Neural cell (in vitro differentiated cells): ENCODE measurements at regions not wholly inside any gene's neighbourhood (a gene's known extent, or its start where the extent isn't known, plus 50 kb on each side); places are given as distances from the start of the nearest gene placed in this dataset.

Source experiments
- H2AFZ ChIP-seq: fragments of 200-600, 300-800 bp; sonication (generic), shearing (Covaris generic); 2 replicates; pipeline ENCODE4 v1.6.0; 2014; ENCODE audit warnings: low read depth, mild to moderate bottlenecking, antibody characterized with exemption, low read length, moderate library complexity
- H3F3A ChIP-seq: fragments of 200-600 bp; shearing (Covaris generic); 2 replicates; pipeline ENCODE4 v1.6.1; 2016; ENCODE audit warnings: mild to moderate bottlenecking, moderate library complexity, mixed read lengths, antibody characterized with exemption, low read length; ENCODE audit not compliant: insufficient read depth, poor library complexity, severe bottlenecking
- H3K27ac ChIP-seq: fragments of 200-600, 300-800 bp; sonication (generic), shearing (Covaris generic); 2 replicates; pipeline ENCODE4 v1.5.1; 2014; ENCODE audit warnings: mild to moderate bottlenecking, low read length, moderate library complexity
- H3K27me3 ChIP-seq: fragments of 300-800, 200-600 bp; sonication (generic), shearing (Covaris generic); 2 replicates; pipeline ENCODE4 v1.6.0; 2014; ENCODE audit warnings: mild to moderate bottlenecking, low read depth, low read length, moderate library complexity; ENCODE audit not compliant: insufficient read depth
- H3K36me3 ChIP-seq: fragments of 300-800, 200-600 bp; sonication (generic), shearing (Covaris generic); 2 replicates; pipeline ENCODE4 v1.5.1; 2014; ENCODE audit warnings: mild to moderate bottlenecking, antibody characterized with exemption, low read length, moderate library complexity; ENCODE audit not compliant: insufficient read depth
- H3K4me2 ChIP-seq: fragments of 300-800, 200-600 bp; sonication (generic), shearing (Covaris generic); 2 replicates; pipeline ENCODE4 v1.6.0; 2014; ENCODE audit warnings: mild to moderate bottlenecking, low read length
- H3K4me3 ChIP-seq: fragments of 300-800, 200-600 bp; sonication (generic), shearing (Covaris generic); 2 replicates; pipeline ENCODE4 v1.5.1; 2014; ENCODE audit warnings: mild to moderate bottlenecking, low read length, moderate library complexity
- H3K79me2 ChIP-seq: fragments of 200-600 bp; shearing (Covaris generic); replicated peaks from 2 replicates; pipeline ENCODE4 v1.6.0; 2014; ENCODE audit warnings: mild to moderate bottlenecking, low read length, moderate library complexity; ENCODE audit not compliant: insufficient read depth
- H3K9ac ChIP-seq: fragments of 300-800, 200-600 bp; sonication (generic), shearing (Covaris generic); 2 replicates; pipeline ENCODE4 v1.6.1; 2016; ENCODE audit warnings: mild to moderate bottlenecking, low read length, mixed read lengths
- H3K9me2 ChIP-seq: fragments of 200-600 bp; shearing (Covaris generic); 2 replicates; pipeline ENCODE4 v1.6.1; 2016; ENCODE audit warnings: mild to moderate bottlenecking, low read length, mixed read lengths; ENCODE audit not compliant: insufficient read depth
- H3K9me3 ChIP-seq: fragments of 200-600, 300-800 bp; sonication (generic), shearing (Covaris generic); 2 replicates; pipeline ENCODE4 v1.6.1; 2016; ENCODE audit warnings: mild to moderate bottlenecking, mixed run types, low read length, moderate library complexity, mixed read lengths
- H4K20me1 ChIP-seq: fragments of 200-600 bp; shearing (Covaris generic); 2 replicates; pipeline ENCODE4 v1.6.1; 2016; ENCODE audit warnings: mild to moderate bottlenecking, mixed run types; ENCODE audit not compliant: insufficient read depth
- CTCF ChIP-seq: fragments of 450-650 bp; IDR thresholded peaks from 2 replicates; pipeline ENCODE4 v1.5.1; 2014; ENCODE audit warnings: antibody characterized with exemption, mild to moderate bottlenecking, moderate library complexity; ENCODE audit not compliant: poor library complexity, severe bottlenecking
- EP300 ChIP-seq: fragments of 450-650 bp; conservative IDR thresholded peaks from 2 replicates; pipeline ENCODE4 v1.6.1; 2014; ENCODE audit warnings: antibody characterized with exemption, mild to moderate bottlenecking, moderate library complexity; ENCODE audit not compliant: poor library complexity, severe bottlenecking
- EZH2 ChIP-seq: fragments of 200-600, 300-800 bp; shearing (Covaris generic), sonication (generic); IDR thresholded peaks from 2 replicates; pipeline ENCODE4 v1.6.1; 2014; ENCODE audit warnings: antibody characterized with exemption, low read length, borderline replicate concordance, mild to moderate bottlenecking; ENCODE audit not compliant: insufficient read depth, poor library complexity, severe bottlenecking
- MXI1 ChIP-seq: fragments of 450-650 bp; conservative IDR thresholded peaks from 2 replicates; pipeline ENCODE4 v1.6.1; 2014; ENCODE audit warnings: antibody characterized with exemption, mild to moderate bottlenecking; ENCODE audit not compliant: poor library complexity, severe bottlenecking
- POLR2AphosphoS5 ChIP-seq: IDR thresholded peaks from 2 replicates; pipeline ENCODE4 v1.6.1; 2012
- RAD21 ChIP-seq: fragments of 450-650 bp; conservative IDR thresholded peaks from 2 replicates; pipeline ENCODE4 v1.6.1; 2014; ENCODE audit warnings: antibody characterized with exemption, mild to moderate bottlenecking, moderate library complexity
- REST ChIP-seq: IDR thresholded peaks from 2 replicates; pipeline ENCODE4 v1.6.1; 2012; ENCODE audit warnings: borderline replicate concordance
- SMC3 ChIP-seq: fragments of 450-650 bp; conservative IDR thresholded peaks from 2 replicates; pipeline ENCODE4 v1.6.1; 2014; ENCODE audit warnings: antibody characterized with exemption, mild to moderate bottlenecking, moderate library complexity; ENCODE audit not compliant: poor library complexity
- TAF1 ChIP-seq: IDR thresholded peaks from 2 replicates; pipeline ENCODE4 v1.6.1; 2012; ENCODE audit warnings: low read depth

DNA sequence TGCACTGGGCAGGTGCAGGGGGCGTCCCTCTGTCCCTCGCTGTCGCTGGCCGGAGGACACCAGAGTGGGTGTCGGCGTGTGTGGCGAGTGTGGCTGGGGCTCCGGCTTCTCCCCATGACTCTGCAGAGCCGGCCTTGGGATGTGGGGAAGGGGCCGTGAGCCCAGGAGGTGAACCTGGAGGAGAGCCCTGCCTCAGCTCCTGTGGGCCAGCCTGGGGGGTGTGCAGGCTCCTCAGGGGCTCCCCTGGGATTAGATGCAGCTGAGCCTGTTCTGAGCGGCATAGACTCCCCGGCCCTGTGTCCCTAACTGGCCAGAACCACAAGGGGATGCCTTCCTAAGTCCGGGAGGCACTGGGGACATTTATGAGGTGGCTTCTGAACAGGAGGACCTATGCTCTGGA, 73.2 kb upstream of the GATA5 start:
- no peaks in the 10 kb centered on the region for H3K79me2 ChIP-seq
- no peaks in the 10 kb centered on the region for H3K9me3 ChIP-seq
- peaks cover 26% of the 10 kb centered on the region for H3K27me3 ChIP-seq
- H3K27ac ChIP-seq = no peak overlapping the region
- H3K36me3 ChIP-seq = no peaks in the 10 kb centered on the region
- H3K4me2 ChIP-seq = no peak overlapping the region
- no peak overlapping the region for H3K4me3 ChIP-seq
- no peak overlapping the region for H2AFZ ChIP-seq
- no peaks in the 10 kb centered on the region for H4K20me1 ChIP-seq
- H3F3A ChIP-seq = no peaks in the 10 kb centered on the region
- no peaks in the 10 kb centered on the region for H3K9me2 ChIP-seq
- no peak overlapping the region for H3K9ac ChIP-seq
- TF ChIP-seq EZH2 (no peak), RAD21 (no peak), SMC3 (no peak), REST (no peak), MXI1 (no peak), TAF1 (no peak), POLR2AphosphoS5 (no peak), EP300 (no peak), CTCF (no peak)

DNA sequence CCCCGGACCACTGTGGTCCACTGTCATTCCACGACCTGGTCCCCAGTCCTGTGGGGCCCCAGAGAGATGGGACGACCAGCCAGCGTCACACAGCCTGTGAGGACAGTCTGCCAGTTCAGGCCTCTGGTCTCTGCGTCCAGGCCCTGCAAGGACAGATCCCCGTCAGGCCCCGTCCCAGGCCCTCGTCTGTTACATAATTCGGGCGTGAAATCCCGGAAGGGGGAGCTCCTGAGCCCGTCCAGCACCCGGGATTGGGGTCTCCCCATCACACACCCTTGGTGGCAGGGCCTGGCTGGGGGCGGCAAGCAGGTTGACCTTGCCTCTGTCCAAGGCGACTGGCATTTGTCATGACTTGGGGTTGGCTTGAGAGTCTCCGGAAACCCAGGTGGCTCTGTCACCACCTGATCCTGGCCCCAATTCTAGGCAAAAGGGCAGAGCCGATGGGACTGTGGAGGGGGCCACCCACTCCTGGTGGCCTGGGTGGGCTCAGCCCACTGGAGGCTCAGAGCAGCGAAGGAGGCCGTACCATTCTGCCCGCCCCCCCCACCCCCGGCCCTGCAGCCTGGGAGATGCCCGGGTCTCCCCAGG, 73.8 kb upstream of the GATA5 start:
- Histone ChIP-seq H3K27ac (no peak overlapping the region), H3K9me2 (no peaks in the 10 kb centered on the region), H3K9me3 (no peaks in the 10 kb centered on the region), H3K9ac (no peak overlapping the region), H2AFZ (no peak overlapping the region), H3K36me3 (no peaks in the 10 kb centered on the region), H3K27me3 (peaks cover 26% of the 10 kb centered on the region), H3K4me2 (no peak overlapping the region), H3F3A (no peaks in the 10 kb centered on the region), H4K20me1 (no peaks in the 10 kb centered on the region), H3K79me2 (no peaks in the 10 kb centered on the region), H3K4me3 (no peak overlapping the region)
- TF ChIP-seq TAF1 (no peak), REST (no peak), EP300 (no peak), EZH2 (no peak), CTCF (no peak), POLR2AphosphoS5 (no peak), RAD21 (no peak), SMC3 (no peak), MXI1 (no peak)
